Activated naive CD4-positive, alpha-beta T cell treated with anti-CD3 and anti-CD28 coated beads for 36 hours (primary cell): ENCODE measurements at regions not wholly inside any gene's neighbourhood (a gene's known extent, or its start where the extent isn't known, plus 50 kb on each side); places are given as distances from the start of the nearest gene placed in this dataset.

Experiments used
- CTCF ChIA-PET: fragments of 350-600 bp; sonication (Branson Sonifier 250); formaldehyde crosslinking; loops from one replicate; lab custom pipeline; 2021; ENCODE audit warnings: antibody characterized with exemption; lab: Charles Lee
- DNase-seq: peaks from one replicate; pipeline ENCODE4 v3.0.0-alpha.2; 2020
- H3K27ac Mint-ChIP-seq: one replicate; pipeline ENCODE4 v1.8.0; 2021; ENCODE audit warnings: mild to moderate bottlenecking, mixed read lengths
- H3K27me3 Mint-ChIP-seq: one replicate; pipeline ENCODE4 v1.8.0; 2021; ENCODE audit warnings: low read depth, mixed read lengths
- H3K36me3 Mint-ChIP-seq: one replicate; pipeline ENCODE4 v1.8.0; 2021; ENCODE audit warnings: low read depth, mixed read lengths
- H3K4me1 Mint-ChIP-seq: one replicate; pipeline ENCODE4 v1.8.0; 2021; ENCODE audit warnings: low read depth, mixed read lengths
- H3K4me3 Mint-ChIP-seq: one replicate; pipeline ENCODE4 v1.8.0; 2021; ENCODE audit warnings: mild to moderate bottlenecking, moderate library complexity, mixed read lengths
- H3K9me3 Mint-ChIP-seq: one replicate; pipeline ENCODE4 v1.8.0; 2021; ENCODE audit warnings: mixed read lengths
- intact Hi-C: fragments of 100-400 bp; cut with micrococcal nuclease; formaldehyde crosslinking; loops from one replicate; pipeline ENCODE4 v1.15.1; 2023

DNA sequence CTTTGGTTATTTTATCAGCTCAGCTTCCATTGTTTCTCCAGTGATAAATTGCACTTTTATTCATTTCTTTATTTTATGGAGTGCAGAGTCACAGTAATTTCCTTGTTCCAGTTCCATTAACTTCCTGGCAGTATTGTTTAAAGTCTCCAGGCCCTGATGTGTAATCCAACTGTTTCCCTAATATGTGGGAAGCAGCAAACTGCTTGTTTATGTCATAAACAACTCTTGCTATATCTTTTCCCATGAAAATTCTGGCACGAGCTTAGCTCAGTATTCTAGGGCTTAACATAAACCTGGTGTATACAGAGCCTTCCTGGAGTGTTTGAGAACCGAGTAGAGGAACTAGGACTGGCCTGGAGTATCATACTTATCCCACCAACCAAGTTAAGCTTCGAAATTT, 83.5 kb upstream of the ARGLU1 start:
- intact Hi-C loops: no loop called here
- no peak overlapping the region for H3K4me3 Mint-ChIP-seq
- H3K27me3 Mint-ChIP-seq: peaks cover 13% of the 10 kb centered on the region
- no peaks in the 10 kb centered on the region for H3K9me3 Mint-ChIP-seq
- H3K27ac Mint-ChIP-seq: no peak overlapping the region
- no peak for DNase-seq
- CTCF ChIA-PET: interaction anchor here (0.7 to 0.9 kb wide), 2 partner anchors 11 to 439 kb away, joined by 3 read pairs; no protein-coding TSS in a partner anchor
- no peaks in the 10 kb centered on the region for H3K36me3 Mint-ChIP-seq
- H3K4me1 Mint-ChIP-seq: no peaks in the 10 kb centered on the region

DNA sequence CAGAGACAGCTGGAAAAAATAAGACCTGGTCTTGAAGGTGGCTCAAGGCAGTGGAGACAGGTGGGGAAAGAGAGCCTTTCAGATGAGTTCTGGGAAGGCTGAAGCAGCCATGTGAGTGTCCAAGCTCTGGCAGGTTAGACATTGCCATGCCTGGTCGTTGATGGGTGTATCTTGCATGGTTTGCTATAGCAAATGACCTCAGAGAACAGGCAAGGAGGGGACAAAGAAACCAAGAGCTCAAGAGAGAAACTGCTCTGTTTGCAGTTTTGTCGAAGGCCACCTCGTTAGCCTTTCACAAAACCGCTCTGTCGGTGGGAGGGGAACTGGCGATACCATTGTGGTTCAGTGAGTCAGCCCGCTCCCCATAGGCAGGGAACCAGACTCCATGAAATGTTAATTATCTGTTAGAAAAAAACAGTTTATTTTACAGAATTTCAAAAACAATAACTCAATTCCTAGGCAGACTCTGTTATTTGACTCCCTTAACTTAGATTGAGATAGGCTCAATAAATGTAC, 82.8 kb upstream of the ARGLU1 start:
- DNase-seq: no peak
- H3K36me3 Mint-ChIP-seq: no peaks in the 10 kb centered on the region
- peaks cover 10% of the 10 kb centered on the region for H3K27me3 Mint-ChIP-seq
- CTCF ChIA-PET: interaction anchor here (0.9 kb wide), 1 partner anchor 10 kb away, joined by 3 read pairs; no protein-coding TSS in a partner anchor
- H3K27ac Mint-ChIP-seq: no peak overlapping the region
- no peaks in the 10 kb centered on the region for H3K4me1 Mint-ChIP-seq
- no peak overlapping the region for H3K4me3 Mint-ChIP-seq
- H3K9me3 Mint-ChIP-seq: no peaks in the 10 kb centered on the region
- intact Hi-C loops: no loop called here

DNA sequence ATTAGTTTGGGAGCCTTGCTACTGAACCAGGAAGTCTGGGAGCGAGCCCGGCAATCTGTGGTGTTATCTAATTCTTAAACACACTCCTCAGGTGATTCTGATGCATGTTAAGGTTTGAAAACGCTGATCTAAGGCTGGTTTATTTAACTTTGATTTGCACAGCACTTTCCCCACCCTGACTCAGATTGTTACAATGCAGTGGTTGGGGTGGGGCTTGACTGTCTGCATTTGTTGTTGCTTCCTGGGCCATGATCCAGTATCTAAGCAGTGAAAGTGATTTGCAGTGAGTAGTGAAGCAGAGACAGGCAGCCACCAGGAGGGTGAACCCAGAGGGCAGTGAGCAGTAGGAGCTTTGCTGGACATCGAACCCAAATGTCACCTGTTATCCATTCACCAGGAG, 81.6 kb upstream of the ARGLU1 start:
- DNase-seq: no peak
- Mint-ChIP-seq H3K9me3 (no peaks in the 10 kb centered on the region), H3K36me3 (no peaks in the 10 kb centered on the region), H3K27me3 (peaks cover 8% of the 10 kb centered on the region), H3K27ac (no peak overlapping the region), H3K4me3 (no peak overlapping the region), H3K4me1 (no peaks in the 10 kb centered on the region)
- intact Hi-C loops: no loop called here
- CTCF ChIA-PET: no interaction called here

DNA sequence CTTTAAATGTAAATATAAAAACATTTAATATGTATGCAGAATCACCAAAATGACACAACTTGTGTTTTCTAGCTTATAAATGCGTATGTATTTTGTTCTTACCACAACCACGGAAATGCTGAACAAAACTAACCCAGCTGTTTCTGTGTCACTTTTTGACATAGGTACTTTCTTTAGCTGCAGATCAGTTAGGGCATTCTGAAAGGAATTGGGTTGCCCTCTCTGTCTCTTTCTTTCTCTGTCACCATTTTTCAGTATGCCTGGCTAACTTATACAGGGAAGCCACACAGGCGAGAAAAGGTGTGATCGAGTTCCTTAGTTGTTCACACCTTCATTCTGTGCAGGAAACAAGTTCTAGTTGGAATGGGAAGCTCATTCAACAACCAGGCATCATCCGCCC, 72.6 kb upstream of the ARGLU1 start:
- no peaks in the 10 kb centered on the region for H3K36me3 Mint-ChIP-seq
- H3K4me3 Mint-ChIP-seq: no peak overlapping the region
- no peaks in the 10 kb centered on the region for H3K9me3 Mint-ChIP-seq
- CTCF ChIA-PET: interaction anchor here (0.7 kb wide), 1 partner anchor 11 kb away, joined by 3 read pairs; no protein-coding TSS in a partner anchor
- intact Hi-C loops: no loop called here
- H3K27ac Mint-ChIP-seq: no peak overlapping the region
- H3K27me3 Mint-ChIP-seq: peaks cover 9% of the 10 kb centered on the region
- DNase-seq: no peak
- no peaks in the 10 kb centered on the region for H3K4me1 Mint-ChIP-seq

DNA sequence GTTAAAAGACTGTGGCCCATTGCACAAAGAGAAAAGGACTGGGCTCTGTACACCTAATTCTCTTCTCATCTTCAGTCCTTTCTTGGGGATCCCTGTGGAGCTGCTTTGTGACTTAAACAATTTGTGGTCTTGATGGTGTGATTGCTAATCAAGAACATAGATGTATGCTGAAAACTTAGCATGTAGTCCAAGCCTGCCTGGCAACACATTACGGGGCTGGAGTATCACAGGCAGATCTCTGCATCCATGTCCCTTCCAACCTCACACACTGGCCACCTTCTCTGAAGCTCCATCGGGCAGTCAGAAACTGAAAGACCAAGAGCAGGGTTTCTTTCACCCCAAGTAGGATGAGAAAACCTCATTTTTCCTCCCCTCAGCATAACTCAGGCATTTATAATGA, 69.6 kb upstream of the ARGLU1 start:
- no peaks in the 10 kb centered on the region for H3K9me3 Mint-ChIP-seq
- CTCF ChIA-PET: no interaction called here

DNA sequence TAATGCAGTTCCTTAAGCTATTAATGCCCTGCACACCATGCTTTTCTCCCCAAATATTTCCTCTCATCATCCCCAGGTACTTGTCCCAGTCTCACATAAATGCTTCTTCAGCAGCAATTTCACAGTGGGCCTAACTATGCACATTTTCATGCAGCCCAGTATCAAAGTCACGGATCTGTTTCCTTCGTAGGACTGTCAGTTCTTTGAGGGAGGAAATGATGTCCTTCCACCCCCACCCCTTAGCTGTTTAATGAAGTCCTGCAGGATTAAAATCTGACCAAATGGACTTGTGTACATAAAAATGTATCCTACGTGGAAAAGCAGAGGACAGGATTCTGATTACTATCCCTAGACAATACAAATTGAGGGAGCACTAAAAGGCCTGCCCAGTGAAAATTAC, 68.6 kb upstream of the ARGLU1 start:
- no peaks in the 10 kb centered on the region for H3K4me1 Mint-ChIP-seq
- intact Hi-C loops: no loop called here
- H3K27ac Mint-ChIP-seq: no peak overlapping the region
- CTCF ChIA-PET: no interaction called here
- no peaks in the 10 kb centered on the region for H3K9me3 Mint-ChIP-seq
- DNase-seq: no peak
- H3K4me3 Mint-ChIP-seq: no peak overlapping the region
- peaks cover 13% of the 10 kb centered on the region for H3K27me3 Mint-ChIP-seq
- no peaks in the 10 kb centered on the region for H3K36me3 Mint-ChIP-seq

More for the DNA sequence above, 69.6 kb upstream of the ARGLU1 start:
- intact Hi-C loops: no loop called here
- DNase-seq: no peak
- Mint-ChIP-seq H3K4me3 (no peak overlapping the region), H3K27ac (no peak overlapping the region), H3K36me3 (no peaks in the 10 kb centered on the region), H3K4me1 (no peaks in the 10 kb centered on the region), H3K27me3 (peaks cover 9% of the 10 kb centered on the region)

DNA sequence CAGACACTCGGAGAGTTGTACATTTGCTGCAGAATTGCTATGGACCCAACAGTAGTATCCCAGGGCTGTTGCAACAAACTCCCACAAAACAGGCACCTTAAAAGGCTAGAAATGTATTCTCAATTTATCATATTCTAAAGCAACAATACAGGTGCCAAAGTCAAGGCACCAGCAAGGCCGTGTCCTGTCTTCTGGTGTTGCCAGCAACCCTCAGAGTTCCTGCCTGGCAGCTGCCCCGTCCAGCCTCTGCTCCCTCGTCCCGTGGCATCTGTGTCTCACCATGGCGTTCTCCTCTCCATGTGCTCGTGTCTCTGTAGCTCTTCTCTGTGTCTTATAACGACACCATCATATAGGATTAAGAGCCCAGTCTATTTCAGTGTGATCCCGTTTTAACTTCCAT, 67.7 kb upstream of the ARGLU1 start:
- intact Hi-C loops: no loop called here
- Mint-ChIP-seq H3K36me3 (no peaks in the 10 kb centered on the region), H3K4me1 (no peaks in the 10 kb centered on the region), H3K4me3 (no peak overlapping the region), H3K9me3 (no peaks in the 10 kb centered on the region), H3K27me3 (peaks cover 8% of the 10 kb centered on the region), H3K27ac (no peak overlapping the region)
- CTCF ChIA-PET: no interaction called here
- no peak for DNase-seq

DNA sequence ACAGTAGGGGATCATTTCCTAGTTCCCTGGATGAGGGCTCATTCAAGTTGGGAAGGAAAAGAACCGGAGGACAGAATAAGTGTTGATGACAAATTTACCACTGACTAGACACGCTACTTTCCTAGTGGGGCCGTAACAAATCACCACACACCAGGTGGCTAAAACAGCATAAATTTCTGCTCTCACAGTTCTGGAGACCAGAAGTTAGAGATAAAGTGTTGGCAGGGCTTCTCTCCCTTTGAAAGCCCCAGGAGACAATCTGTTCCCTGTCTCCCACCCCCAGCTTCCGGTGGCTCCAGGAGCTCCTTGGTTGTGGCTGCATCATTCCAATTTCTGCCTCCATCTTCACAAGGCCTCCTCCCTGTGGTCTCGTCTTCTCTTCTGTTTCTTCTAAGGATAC, 65.4 kb upstream of the ARGLU1 start:
- CTCF ChIA-PET: no interaction called here
- H3K4me1 Mint-ChIP-seq: no peaks in the 10 kb centered on the region
- intact Hi-C loops: no loop called here

DNA sequence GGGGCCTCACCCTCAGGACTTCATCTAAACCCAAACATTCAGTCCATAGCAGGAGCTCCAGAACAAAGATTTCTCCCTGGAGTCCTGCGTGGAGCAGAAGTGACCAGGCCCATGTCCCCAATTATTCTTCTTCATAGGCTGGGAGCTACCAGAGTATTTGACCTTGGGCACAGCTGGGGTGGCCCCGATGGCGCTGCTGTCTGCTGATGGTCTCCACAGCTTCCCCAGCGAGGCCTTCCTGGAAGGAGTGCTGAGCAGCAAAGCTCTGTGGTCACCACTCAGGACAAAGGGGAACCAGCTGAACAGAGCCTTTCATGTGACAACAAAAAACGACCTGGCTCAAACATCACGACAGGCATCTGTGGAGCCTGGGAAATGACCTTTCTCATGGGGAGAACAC, 62.7 kb upstream of the ARGLU1 start:
- Mint-ChIP-seq H3K4me1 (no peaks in the 10 kb centered on the region), H3K9me3 (no peaks in the 10 kb centered on the region), H3K4me3 (no peak overlapping the region), H3K36me3 (no peaks in the 10 kb centered on the region), H3K27ac (no peak overlapping the region), H3K27me3 (peaks cover 23% of the 10 kb centered on the region)
- CTCF ChIA-PET: interaction anchor here (2.5 kb wide), 1 partner anchor 10 kb away, joined by 10 read pairs; no protein-coding TSS in a partner anchor
- no peak for DNase-seq
- intact Hi-C loops: no loop called here

More for the DNA sequence above, 65.4 kb upstream of the ARGLU1 start:
- Mint-ChIP-seq H3K9me3 (no peaks in the 10 kb centered on the region), H3K4me3 (no peak overlapping the region), H3K27me3 (peaks cover 13% of the 10 kb centered on the region), H3K36me3 (no peaks in the 10 kb centered on the region), H3K27ac (no peak overlapping the region)
- DNase-seq: no peak

DNA sequence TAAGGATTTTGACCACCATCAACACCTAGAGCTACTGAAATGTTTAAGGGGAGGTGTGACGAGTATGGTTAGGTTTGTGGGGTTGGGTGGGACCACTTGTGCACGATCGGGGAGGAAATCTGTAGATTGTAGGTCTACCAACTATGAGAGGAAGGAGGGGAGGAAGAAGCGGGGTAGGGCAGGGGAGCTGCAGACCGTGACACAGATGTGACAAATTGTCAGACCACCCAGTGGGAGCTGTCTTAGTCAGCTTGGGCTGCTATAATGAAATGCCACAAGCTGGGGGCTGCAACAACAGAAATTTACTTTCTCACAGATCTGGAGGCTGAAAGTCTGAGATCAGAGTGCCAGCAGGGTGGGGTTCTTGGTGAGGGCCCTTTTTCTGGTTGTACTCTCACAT, 62.2 kb upstream of the ARGLU1 start:
- no peak overlapping the region for H3K27ac Mint-ChIP-seq
- no peaks in the 10 kb centered on the region for H3K4me1 Mint-ChIP-seq
- peaks cover 23% of the 10 kb centered on the region for H3K27me3 Mint-ChIP-seq
- CTCF ChIA-PET: interaction anchor here (2.5 kb wide), 1 partner anchor 10 kb away, joined by 10 read pairs; no protein-coding TSS in a partner anchor
- intact Hi-C loops: no loop called here
- H3K4me3 Mint-ChIP-seq: no peak overlapping the region
- H3K36me3 Mint-ChIP-seq: no peaks in the 10 kb centered on the region
- DNase-seq: no peak
- no peaks in the 10 kb centered on the region for H3K9me3 Mint-ChIP-seq

DNA sequence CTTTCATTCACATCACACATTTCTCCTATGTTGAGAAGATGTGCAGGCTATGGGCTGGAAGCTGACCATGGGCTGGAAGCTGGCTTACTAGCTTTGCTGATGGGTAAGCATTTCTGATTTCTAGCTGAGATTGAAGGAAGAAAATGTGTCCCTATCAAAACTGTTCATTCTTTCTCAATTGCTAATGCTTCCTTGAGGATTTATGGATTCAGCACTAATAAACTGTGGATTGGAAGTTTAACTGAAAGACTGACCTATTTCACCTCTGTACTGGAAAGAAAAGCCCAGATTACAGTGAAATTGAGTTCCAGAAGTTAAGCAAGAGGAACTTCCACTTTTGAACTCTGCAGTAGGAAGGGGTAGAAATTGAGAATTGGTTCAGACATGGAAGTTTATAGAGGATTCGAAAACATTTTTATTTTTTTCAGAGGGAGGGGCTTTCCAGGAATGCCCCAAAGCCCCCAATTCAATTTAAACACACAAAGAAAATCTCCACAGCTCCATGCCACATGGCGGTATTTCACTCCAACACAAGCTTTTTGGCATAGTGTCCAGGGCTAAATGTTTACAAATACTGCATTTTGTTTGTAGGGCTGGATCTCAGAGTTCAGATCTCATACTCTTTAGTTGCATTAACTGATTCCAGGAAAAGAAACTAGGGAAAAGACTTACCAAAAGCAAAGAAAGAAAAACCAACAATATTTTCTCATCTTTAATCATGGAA, 61.2 kb upstream of the ARGLU1 start:
- H3K27me3 Mint-ChIP-seq: peaks cover 23% of the 10 kb centered on the region
- intact Hi-C loops: no loop called here
- no peaks in the 10 kb centered on the region for H3K36me3 Mint-ChIP-seq

DNA sequence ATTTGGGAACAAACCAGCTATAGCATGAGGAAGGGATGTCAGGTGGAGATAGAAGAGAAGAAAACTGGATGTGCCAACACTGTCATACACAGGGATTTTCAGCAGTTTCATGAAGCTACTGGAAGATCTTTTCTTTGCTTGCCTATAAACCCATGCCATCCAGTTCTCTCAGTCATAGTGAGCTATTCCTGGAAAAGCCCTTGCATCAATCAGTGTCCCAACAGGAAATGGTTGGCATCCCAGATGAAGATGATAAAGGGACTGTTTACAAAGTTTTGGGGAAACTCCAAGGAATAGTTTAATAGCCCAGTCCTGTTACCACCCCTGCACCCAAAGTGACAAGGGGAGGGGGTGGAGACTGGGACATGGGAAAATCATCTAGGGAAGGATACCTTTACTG, 58.5 kb upstream of the ARGLU1 start:
- no peaks in the 10 kb centered on the region for H3K4me1 Mint-ChIP-seq
- H3K27ac Mint-ChIP-seq: no peak overlapping the region
- DNase-seq: no peak
- CTCF ChIA-PET: no interaction called here
- H3K36me3 Mint-ChIP-seq: no peaks in the 10 kb centered on the region
- no peak overlapping the region for H3K4me3 Mint-ChIP-seq
- intact Hi-C loops: no loop called here
- no peaks in the 10 kb centered on the region for H3K9me3 Mint-ChIP-seq
- H3K27me3 Mint-ChIP-seq: peaks cover 32% of the 10 kb centered on the region

More for the DNA sequence above, 61.2 kb upstream of the ARGLU1 start:
- Mint-ChIP-seq H3K9me3 (no peaks in the 10 kb centered on the region), H3K4me3 (no peak overlapping the region), H3K27ac (no peak overlapping the region), H3K4me1 (no peaks in the 10 kb centered on the region)
- no peak for DNase-seq
- CTCF ChIA-PET: interaction anchor here (1.0 to 2.5 kb wide), 2 partner anchors 9 kb away, joined by 3 to 10 read pairs; no protein-coding TSS in a partner anchor

DNA sequence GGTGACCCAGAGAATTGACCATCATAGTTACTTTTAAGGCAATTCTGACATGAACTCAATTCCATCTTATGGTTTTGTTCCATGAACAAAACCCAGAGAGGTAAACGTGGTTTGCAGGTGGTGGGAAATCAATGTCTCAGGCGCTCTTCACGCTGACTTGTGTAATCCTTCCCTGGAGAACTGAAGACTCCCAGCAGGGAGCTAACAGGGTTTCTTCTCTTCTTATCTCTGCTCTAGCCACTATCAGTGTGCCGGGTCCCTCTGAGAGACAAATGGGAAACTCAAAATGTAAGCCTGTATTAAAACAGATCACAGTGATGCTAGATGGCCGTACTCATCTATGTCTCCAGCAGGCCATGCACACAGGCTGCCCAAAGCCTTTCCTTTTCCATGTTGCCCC, 57.6 kb upstream of the ARGLU1 start:
- Mint-ChIP-seq H3K4me1 (no peaks in the 10 kb centered on the region), H3K36me3 (no peaks in the 10 kb centered on the region), H3K4me3 (no peak overlapping the region), H3K27ac (no peak overlapping the region), H3K27me3 (peaks cover 34% of the 10 kb centered on the region), H3K9me3 (no peaks in the 10 kb centered on the region)
- CTCF ChIA-PET: no interaction called here
- intact Hi-C loops: no loop called here
- no peak for DNase-seq
